ENCODE measurements at regions not wholly inside any gene's neighbourhood (a gene's known extent, or its start where the extent isn't known, plus 50 kb on each side); places are given as distances from the start of the nearest gene placed in this dataset.
"Not testable (repeated sequence)": the region's sequence is repeated elsewhere in the genome, so short reads cannot be mapped to it uniquely, and the experiment has no call there.

- no peak for DNase-seq (ENCODE audit: low read depth, low spot score)
Measured at GRCh38 chr11:49499117-49499516, 290.7 kb upstream of the FOLH1 start.

DNA sequence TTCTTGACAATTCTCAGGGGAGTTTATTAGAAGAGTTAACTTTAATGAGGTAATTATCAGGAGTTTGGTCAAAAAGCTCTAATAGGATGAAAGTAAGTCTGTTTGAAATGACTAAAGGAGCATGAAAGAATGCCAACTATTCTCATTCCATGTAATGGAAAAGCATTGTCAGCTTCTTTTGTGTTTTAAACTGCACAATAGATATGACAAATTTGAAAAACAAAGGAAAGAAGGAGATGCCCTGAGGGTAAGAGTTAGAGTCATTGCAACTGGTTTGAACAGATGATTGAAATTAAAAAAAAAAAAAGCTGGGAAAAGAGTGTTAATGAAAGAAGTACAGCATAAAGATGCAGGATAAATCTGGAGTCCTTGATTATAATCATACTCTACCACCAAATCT is 296.8 kb upstream of the FOLH1 start:
- DNase-seq (ENCODE audit: low read depth, low spot score) = peak; percentile 2

DNA sequence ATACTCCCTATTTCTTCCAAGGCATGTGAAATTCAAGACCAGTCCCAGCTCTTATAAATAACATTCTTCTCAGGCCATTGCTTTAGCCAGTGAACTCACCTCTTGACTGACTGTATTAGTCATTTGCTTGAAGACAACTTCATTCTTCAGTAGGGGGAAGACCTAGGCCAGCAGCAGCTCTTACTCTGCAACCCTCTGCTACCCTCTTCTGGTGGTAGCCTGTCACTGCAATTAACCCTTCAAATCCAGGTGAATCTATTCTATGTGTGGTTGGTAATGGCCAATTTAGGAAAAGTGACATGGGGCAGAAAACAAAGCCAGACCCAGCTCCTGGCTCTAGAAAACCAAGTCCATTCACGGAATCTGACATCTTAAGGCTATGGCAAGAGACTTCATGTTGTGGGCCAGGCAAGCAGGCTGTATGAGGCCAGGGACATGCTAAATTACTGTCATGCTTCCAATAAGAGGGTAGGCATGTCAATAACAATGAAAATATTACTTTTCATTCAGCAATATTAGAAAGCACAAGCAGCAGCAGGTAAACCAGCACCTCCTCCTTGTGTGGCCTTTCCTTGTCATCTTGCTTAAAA is 317.9 kb upstream of the FOLH1 start:
- peak; percentile 66 for DNase-seq (ENCODE audit: low read depth, low spot score)

DNA sequence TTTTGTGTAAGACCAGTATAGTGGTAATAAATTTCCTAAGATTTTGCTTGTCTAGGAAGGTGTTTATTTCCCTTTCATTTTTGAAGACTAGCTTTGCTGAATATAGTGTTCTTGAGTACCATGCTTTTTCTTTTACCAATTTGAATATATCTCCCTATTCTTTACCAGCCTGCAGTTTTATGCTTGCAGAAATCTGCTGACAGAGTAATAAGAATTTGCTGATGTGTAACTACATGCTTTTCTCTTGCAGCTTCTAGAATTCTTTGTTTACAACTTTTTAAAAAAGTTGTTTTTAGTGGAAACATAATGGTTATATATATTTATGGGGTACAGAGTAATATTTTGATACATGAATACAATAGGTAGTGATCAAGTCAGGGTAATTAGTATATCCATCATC is 324.8 kb upstream of the FOLH1 start:
- no peak for DNase-seq (ENCODE audit: low read depth, low spot score)

GRCh38 chr11:49538927-49539326 is 330.5 kb upstream of the FOLH1 start:
- DNase-seq (ENCODE audit: low read depth, low spot score) = not testable (repeated sequence)

DNA sequence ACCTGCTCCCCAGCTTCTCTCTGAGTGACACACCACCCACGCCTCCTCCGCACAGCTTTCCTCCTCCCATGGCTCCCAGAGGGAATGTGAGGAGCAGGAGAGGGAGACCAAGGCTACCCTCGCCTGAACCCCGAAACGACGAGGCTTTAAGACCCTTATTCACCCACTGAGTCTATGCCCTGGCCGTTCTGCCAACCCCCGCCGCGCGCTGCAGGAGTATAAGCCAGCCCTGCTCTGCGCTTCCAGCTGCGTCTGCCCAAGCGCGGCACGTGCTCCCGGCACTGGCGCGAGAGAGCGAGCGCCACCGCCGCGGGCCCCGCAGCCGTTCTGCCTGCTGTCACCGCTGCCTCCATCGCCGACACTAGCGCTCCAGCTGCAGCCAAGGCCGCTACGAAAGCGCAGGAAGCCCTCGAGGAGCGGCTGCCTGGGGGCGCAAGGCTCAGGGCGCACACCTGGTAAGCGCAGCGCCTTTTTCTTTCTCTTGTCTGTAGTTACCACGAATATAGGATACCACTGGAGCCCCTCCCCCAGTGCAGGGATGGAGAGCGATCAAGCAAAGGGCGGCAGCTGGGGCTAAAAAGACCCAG is 350.0 kb upstream of the FOLH1 start:
- DNase-seq (ENCODE audit: low read depth, low spot score) = peak; percentile 21

- DNase-seq (ENCODE audit: low read depth, low spot score) = not testable (repeated sequence)
Measured at GRCh38 chr11:49560593-49560992, 352.2 kb upstream of the FOLH1 start.

GRCh38 chr11:49561240-49561880 is 353.0 kb upstream of the FOLH1 start:
- DNase-seq (ENCODE audit: low read depth, low spot score) = peak; percentile 8

GRCh38 chr11:49562262-49562661 is 353.9 kb upstream of the FOLH1 start:
- DNase-seq (ENCODE audit: low read depth, low spot score) = not testable (repeated sequence)

- DNase-seq (ENCODE audit: low read depth, low spot score) = not testable (repeated sequence)
Measured at GRCh38 chr11:49579492-49579891, 371.1 kb upstream of the FOLH1 start.

GRCh38 chr11:49585495-49585894 is 366.7 kb upstream of the OR4C13 start:
- DNase-seq (ENCODE audit: low read depth, low spot score) = not testable (repeated sequence)

DNA sequence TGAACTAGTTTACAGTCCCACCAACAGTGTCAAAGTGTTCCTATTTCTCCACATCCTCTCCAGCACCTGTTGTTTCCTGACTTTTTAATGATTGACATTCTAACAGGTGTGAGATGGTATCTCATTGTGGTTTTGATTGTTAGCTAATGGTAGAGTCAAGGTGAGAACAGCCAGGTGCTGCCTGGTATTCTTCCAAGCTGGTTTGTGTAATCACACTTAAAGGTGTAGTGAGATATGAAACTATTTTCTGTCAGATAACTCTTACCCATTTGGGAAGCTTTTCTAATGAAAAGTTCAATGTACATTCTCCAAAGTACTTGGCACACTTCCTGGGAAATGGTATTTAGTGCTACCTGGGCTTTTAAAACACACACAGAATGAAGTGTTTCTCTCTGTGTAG is 343.3 kb upstream of the OR4C13 start:
- DNase-seq (ENCODE audit: low read depth, low spot score) = not testable (repeated sequence)

- not testable (repeated sequence) for DNase-seq (ENCODE audit: low read depth, low spot score)
Measured at GRCh38 chr11:49623872-49624271, 328.3 kb upstream of the OR4C13 start.

DNA sequence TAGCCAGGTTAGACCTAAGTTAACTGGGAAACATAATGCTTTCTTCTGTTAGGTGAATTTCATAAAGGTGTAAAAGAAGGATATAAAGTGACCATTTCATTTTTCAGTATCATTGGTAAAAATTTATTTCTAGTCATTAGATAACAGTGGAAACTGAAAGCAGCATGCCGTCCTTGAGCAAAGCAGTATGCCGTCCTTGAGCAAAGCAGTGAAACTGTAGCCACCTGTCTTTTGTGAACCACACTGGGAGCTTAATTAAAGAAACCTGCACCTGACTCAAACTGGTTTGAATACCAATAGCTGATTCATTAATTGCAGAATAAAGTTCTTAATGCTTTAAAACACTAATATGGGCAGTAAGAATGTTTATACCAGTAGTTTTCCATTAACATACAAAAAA is 281.5 kb upstream of the OR4C13 start:
- not testable (repeated sequence) for DNase-seq (ENCODE audit: low read depth, low spot score)

- DNase-seq (ENCODE audit: low read depth, low spot score) = not testable (repeated sequence)
Measured at GRCh38 chr11:49702121-49702520, 250.1 kb upstream of the OR4C13 start.

DNA sequence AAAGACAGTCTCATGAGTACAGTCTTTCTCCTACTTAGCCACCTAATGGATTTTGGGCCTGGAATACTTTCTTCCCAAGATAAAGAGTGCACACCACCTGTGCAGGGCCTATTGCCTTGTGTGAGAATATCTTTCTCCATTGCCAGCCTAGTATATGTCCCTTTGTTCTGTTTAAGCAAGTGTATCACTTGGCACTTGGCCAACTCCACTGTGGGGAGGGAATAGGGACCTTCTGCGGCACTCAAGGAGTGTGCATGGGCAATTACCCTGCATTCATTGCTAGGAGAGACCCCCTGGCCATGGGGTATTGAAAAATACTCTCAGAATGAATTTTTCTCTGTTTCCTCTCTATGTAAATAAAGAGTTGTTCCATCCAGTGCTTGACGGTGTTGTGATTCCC is 201.7 kb upstream of the OR4C13 start:
- DNase-seq (ENCODE audit: low read depth, low spot score) = not testable (repeated sequence)

DNA sequence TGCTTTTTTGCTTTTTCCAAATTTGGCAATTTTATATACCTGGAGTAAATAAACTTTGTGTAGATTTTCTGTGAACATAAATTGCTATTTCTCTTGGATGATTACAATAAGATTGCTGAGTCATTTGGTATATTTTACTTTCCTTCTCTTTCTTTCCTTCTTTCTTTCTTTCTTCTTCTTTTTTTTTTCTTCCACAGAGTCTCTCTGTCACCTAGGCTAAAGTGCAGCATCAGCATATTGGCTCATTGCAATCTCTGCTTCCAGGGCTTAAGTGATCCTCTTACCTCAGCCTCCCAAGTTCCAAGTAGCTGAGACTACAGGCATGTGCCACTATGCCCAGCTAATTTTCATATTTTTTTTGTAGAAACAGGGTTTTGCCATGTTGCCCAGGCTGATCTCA is 201.2 kb upstream of the OR4C13 start:
- not testable (repeated sequence) for DNase-seq (ENCODE audit: low read depth, low spot score)

GRCh38 chr11:49780791-49781190 is 171.4 kb upstream of the OR4C13 start:
- DNase-seq (ENCODE audit: low read depth, low spot score) = peak; percentile 20

DNA sequence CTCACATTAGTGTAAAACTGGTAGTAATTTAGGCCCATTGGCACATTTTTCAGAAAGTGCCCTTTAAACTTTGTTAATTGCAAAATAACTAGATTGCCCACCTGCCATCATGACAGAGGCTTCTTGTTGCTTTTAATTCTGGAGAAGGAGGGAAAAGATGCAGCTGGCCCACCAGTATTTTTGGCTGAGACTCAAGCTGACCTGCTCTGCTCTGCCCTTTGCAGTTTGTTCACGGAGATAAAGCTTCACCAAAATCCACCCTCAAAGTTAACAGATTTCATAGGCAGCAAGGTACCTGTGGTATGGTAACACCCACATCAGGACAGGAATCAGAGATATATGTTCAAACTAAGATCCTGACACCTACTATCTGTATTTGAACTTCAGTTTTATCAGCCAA is 170.2 kb upstream of the OR4C13 start:
- not testable (repeated sequence) for DNase-seq (ENCODE audit: low read depth, low spot score)

DNA sequence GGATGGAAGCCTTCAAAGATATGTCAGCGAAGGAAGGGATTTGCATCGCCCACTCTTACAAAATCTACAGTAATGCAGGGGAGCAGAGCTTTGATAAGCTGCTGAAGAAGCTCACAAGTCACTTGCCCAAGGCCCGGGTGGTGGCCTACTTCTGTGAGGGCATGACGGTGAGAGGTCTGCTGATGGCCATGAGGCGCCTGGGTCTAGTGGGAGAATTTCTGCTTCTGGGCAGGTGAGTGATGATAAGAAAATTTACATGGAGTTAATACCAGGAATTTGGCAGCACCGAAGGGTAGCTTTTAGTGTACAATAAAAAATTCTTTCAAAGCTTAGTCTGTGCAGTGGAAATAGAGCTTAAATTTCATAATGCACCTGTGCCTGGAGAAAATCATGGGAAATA is 168.3 kb upstream of the OR4C13 start:
- DNase-seq (ENCODE audit: low read depth, low spot score) = not testable (repeated sequence)

DNA sequence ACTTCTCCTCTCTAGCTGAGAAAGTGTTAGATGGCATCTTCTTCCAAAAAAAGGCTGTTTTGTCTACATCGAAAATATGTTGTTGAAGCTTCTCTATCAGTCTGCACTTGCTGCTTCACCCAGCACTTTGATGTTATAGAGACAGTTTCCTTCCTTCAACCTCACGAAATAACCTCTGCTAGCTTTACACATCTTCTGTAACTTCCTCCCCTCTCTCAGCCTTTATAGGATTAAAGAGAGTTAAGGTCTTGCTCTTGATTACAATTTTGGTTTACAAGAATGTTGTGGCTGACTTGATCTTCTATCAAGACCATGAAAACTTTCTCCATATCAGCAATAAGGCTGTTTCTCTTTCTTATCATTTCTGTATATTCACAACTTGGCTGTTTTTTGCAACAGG is 162.4 kb upstream of the OR4C13 start:
- not testable (repeated sequence) for DNase-seq (ENCODE audit: low read depth, low spot score)

- DNase-seq (ENCODE audit: low read depth, low spot score) = not testable (repeated sequence)
Measured at GRCh38 chr11:49798206-49798837, 153.9 kb upstream of the OR4C13 start.
